Effector CD8-positive, alpha-beta T cell (primary cell): ENCODE measurements at regions not wholly inside any gene's neighbourhood (a gene's known extent, or its start where the extent isn't known, plus 50 kb on each side); places are given as distances from the start of the nearest gene placed in this dataset.

Source experiments
- DNase-seq: peaks from one replicate; lab custom pipeline; 2025; lab: John Stamatoyannopoulos, UW

DNA sequence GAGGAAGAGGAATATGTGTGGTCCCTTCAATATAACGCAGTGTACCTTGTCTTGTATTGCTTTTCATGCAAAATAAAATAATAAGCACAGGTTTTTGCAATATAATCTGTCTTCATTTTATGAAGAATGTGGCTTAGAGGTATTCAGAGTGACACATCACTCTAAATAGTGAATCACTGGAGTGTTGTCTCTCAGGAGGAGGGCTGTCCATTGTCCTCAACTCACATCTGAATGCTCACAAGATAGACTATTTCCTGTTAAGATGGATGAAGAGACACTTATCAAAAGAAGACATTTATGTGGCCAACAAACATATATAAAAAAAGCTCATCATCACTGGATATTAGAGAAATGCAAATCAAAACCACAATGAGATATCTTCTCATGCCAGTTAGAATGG is 1147.5 kb upstream of the C9orf72 start:
- DNase-seq = no peak

DNA sequence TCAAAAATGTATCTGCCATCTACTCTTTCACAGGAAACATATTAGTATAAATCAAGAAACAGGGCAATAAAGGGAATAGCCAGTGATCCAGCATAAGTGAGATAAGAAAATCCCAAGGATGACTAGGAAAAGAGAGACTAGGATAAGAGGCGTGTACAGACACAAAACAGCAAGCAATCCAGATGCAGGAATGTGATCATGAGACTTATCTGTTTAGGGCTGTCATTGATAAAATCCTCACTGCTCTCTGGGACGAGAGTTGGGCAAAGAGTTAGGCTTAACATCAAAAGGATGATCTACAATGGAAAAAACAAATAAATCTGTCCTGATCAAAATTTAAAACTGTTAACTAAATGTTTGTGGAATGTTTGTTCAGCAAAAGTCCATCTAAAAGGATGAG is 1156.8 kb upstream of the C9orf72 start:
- no peak for DNase-seq

DNA sequence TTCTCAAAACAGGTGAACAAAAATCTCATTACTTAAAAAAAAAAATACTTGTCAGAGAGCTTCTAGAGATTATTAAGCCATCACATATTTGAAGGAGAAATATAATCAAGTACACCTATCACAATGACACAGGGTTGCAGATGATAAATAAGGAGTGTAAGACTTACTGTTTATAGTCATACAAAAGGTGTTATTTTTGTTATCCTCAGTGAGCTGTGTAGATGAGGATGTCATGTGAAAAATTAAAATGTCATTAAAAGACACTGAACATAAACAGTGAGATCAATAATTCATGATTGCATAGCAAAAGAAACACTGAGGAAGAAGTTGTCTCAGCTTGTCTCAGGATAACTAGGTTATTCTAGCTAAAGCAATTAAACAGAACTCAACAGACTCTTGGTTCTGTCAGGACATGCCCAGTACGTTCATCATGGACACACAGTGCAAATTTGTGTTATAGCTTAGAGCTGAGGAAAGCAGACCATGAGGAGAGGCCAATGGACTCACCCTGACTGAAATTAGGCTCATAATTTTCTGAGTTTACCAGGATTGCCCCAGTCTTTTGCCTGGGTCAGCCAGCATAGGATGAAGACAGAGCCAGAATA is 1162.6 kb upstream of the C9orf72 start:
- no peak for DNase-seq

DNA sequence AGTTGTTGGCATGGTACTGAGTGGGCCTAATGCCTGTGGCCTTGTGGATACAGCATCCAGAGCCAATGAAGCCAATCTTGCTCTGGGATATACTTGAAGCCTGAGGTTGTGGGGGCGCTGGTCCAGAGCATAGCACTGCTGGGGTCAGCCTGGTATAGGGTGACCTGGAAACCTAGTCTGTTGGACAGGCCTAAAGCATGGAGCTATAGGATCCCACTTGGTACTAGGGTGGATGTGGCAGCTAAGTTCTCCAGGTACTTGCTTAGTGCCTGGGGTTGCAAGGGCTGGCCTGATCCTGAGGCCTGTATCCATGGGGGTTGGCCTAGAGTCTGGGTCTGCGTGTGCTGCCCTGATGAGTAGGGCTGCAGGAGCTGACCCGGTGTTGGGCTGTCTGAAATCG is 1168.2 kb upstream of the C9orf72 start:
- DNase-seq = no peak

DNA sequence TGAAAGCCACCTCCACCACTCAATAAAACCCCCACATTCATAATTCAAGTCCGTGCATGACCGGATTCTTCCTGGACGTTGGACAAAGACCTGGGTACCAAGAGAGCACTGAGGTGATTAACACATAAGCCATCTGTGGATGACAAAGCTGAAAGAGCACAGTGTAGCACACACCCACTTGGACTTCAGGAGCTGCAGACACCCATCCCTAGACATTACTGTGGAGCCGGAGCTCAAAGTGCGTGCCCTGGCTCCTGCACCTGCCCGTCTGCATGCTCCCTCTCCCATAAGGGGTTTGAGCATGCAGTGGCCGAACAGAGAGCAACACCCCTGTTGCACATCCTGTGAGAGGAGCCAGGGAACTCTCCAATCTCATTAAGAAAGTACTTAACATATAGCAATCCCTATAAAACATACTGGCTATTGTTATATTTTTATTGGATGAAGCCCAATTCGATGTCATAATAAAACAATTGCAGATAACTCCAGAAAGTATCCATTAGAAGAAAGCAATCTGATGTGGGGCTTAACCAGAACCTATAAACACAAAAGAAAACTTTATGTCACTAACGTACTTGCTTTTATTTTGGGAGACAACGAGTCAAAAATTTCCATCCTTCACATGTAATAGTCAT is 1174.2 kb upstream of the C9orf72 start:
- DNase-seq = no peak

DNA sequence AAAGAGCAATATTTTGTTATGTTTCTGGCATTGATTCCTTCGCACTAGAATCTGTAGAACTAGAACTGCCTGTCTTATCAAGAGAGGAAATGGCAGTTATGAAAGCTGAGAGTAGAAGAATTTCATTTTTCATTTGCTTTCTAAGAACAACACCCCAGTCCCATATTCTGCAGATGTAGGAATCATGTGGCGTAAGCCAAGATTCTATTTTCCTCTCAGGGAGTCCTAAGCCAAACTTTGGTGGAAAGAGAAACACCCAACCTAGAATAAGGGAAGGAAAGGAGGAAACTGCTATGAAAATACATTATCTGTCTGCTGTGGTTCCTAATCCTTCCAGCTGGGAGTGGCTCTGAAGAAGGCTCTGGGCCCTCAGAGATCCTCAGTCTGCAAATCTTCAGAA is 1176.9 kb upstream of the C9orf72 start:
- no peak for DNase-seq

DNA sequence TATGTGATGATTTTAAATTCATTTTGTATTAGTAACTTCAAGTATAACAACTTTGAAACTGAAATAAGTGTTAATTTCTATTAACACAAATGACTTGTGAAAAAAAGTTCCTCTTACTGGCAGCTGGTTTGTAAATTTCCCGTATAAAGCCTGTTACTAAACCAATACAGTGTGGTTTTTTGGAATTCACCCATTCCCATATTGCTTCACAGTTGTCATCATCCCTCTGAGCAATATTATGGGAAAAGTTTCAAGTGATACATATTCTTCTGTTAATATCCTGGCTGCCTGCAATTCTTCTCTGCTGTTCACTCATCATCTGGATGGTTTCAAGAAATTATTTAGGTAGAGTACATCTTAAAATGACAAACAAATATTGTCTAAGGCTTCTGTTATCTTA is 1185.1 kb upstream of the C9orf72 start:
- DNase-seq = no peak

DNA sequence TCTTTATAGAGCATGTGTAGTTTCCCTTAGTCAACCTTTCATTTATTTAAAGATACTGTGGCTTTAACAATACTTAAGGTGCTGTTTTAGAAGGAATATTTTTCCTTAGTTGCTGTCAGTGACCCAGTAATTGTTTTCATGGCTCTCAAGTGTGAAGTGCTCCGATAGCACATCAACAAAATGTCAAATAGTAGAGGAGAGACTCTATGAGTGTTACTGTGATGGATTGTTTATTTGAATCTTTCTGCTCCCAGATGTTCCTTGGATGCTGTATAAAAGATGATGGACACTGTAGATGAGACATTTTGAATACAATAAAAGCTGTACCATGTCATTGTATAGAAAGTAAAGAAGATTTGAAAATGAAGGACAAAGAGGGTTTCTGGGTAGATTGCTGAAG is 1185.7 kb upstream of the C9orf72 start:
- no peak for DNase-seq

DNA sequence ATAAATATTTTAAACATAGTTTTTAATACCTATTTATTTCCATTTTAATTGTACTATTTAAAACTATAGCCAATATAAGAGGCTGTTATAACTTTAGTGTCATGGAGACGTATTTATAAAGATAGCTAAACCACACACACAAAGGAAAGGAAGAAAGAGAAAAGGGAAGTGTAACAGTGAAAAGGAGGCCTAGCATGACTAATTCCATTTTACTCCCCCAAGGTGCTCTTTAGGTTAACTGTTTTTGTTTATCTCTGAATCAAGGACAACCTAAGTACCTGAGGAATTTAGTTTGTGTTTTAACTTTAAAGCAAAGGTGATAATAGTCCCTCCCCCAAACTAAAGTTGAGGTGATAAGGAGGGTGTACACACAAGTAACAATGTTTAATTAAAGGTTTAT is 1188.9 kb upstream of the C9orf72 start:
- no peak for DNase-seq

DNA sequence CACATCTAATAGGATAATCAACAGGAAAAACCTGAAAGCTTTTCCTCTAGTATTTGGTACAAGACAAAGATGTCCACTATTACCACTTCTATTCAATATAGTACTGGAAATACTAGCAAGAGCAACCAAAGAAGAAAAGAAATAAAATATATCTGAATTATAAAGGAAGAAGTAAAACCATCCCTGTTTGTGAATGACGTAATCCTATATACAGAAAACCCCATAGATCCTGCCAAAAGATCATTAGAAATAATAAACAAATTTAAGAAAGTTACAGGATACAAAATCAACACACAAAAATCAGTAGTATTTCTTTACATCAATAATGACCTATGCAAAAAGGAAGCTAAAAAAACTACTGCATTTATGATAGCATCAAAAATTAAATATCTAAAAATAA is 1191.3 kb upstream of the C9orf72 start:
- DNase-seq = no peak

DNA sequence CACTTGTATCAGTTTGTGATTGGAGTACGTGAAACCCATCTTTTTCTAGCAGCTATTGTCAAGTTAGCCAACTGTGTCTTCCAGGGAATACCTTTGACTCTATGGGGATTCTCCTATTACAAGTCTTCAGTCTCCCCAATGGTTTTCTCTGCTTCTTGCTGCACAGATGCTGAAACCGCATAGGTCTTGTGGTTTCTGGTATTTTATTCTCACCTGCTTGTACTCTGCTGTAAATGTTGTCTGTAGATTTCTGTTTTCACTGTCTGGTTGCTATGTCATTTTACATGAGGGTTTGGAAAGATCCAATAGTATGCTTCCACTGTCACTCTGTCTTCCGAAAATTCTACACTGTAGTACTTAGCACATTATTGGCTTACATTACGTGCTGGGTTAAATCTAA is 1196.9 kb upstream of the C9orf72 start:
- no peak for DNase-seq

DNA sequence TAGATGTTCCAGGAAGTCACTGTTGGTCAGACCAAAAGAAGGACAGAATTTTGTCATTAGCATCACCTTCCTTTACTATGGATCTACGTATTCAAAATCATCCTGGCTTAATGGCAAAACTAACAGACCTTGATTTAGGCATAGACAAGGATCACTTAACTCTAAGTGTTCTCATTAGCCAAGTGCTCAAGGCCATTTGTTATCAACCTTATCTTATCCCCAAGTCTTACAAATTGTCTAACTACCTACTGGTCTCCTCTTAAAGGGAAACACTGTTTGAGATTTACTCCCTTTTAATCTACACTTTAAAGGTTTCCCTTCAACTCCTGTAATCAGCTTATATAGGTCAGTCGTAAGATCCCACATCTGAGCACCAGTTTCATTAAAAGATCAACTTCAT is 1197.5 kb upstream of the C9orf72 start:
- no peak for DNase-seq

DNA sequence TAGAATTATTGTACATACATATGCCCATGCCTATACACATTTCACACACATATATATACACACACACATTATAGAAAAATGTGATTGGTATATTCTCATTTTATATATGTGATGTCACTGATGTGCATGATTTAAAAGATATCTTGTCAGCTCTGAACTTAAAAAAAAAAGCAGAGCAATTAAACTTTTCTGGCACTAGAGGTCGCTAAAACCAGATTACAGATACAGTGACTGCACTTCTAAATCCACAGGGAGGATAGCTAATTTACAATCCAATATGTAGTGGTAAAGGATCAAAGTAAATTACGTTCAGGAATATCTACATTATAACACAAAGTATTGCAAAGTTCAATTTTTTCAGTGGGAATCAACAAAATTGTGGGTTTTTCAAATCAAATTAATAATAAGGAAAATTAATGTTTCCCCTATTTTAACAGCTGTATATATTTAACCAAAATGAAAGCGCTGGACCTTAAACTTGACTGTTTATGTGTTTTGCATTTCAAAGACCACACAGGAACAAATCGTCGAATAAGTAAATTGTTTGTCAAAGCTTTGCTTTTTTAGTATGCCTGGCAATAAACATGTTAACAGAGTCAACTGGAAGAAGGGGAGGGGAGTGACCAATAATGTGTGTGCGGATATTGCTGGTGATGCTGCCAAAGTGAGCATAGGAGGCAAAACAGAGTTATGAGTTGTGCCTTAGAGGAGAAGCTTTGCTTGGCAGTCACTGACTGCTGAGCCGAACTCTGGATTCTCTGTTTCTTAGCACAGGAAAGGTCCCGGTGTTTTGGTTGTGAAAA is 1201.4 kb upstream of the C9orf72 start:
- DNase-seq = no peak

DNA sequence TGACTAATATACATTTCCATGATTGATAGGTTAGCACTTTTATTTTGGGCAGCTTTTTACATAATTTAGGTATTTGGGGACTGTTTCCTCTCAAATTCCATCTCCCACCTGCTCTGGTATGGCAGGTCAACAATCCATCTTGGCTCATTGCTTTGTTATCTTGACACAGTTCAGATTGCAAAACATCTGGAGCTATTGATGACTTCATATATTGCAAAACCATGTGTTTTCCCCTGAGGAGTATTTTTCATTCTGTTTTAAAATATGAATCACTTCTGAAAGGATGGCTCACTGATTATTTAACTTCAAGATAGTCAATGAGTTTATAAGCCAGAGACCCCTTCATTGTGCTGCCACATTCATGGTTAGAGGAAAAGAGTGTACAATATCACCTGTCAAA is 1206.0 kb upstream of the C9orf72 start:
- no peak for DNase-seq

DNA sequence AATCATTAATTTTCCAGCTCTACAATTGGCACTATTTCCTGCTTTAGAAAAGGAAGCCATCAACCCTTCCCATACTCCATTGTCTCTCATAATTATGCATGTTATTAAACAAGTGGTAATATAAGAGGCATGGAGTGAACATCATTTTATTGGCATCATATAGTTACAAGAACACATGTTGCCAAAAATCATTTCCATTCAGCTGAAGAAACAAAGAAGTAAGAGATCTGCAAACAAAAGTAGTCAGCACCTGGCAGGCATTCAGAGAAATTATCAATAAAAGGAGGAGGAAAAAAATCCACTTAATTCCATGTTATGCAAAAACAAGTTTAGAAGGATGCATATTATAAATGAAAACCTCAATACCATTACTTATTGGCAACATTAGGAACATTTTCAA is 1208.2 kb upstream of the C9orf72 start:
- no peak for DNase-seq

DNA sequence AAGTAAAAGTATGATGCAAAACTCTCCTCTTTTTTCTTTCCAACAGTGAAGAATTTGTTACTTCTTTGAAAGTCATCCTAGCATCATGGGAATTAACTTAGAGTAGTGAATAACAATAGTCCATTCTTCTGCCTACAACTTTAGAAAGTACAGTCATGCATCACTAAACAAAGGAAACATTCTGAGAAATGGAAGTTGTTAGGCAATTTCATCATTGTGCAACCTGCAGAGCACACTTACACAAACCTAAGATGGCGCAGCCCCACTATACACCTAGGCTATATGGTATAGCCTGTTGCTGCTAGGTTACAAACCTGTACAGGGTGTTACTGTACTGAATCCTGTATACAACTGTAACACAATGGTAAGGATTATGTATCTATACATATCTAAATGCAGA is 1209.3 kb upstream of the C9orf72 start:
- no peak for DNase-seq

DNA sequence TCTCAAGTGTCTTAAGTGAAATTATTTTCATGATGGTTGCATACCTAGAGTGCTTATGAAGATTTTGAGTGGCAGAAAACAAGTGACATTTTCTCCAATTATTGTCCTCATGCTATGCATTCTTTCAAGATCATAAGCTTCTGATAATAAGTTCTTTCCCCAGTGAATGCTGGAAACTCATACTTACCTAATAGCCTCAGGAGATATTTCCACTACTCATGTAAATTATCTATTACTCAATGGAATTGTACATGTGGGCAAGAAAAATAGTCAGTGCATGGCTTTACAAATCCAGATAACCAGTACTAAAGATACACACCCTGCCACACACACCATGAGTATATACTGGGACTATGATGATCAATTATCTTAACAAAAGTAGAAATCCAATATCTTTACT is 1219.4 kb upstream of the C9orf72 start:
- no peak for DNase-seq

DNA sequence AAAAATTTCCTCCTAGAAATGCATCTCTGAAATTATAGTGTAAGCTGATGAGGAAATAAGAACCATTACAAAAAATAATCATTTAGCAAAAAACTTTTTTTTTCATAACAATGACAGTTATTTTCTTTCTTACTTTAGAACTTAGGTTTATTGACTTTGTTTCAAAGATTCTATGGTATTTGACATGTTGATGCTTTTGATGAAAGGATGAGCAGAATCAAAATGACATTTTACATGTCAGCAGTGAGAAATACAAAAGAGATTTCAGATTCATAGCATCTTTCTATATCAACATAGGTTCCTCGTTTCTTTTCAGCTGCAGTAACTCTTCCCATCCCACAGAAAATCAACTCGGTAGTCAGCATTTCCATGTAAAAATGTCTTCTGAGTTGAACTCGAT is 1226.6 kb upstream of the C9orf72 start:
- no peak for DNase-seq

DNA sequence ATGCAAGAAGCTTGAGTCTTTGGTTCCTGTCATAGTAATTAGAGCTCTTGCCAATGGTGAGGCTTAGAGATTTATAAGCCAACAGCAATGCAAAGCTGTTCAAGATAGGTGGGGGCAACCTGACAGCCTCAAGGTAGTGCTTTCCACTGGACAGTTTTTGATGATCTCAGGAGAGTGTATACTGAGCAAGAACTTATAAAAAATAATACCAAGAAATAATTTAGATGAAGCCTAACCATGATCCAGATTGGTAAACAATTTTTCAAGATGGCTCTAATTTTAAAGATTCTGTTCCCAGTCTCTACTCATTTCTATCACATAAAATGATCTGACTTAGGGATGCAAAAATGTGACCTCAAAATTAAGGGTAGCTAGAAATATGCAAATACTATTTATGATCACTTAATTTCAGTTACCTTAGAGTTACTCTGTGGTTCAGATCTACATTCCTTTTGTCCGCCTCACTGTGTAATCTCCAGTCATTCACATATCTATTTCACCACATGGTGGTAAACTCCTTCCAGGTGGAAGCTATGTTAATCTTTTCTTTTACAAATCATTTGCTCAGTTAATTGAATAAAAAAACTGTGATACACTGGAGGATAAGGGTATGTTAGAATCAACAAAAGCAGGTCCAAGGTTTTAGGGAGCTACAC is 1228.0 kb upstream of the C9orf72 start:
- DNase-seq = no peak

DNA sequence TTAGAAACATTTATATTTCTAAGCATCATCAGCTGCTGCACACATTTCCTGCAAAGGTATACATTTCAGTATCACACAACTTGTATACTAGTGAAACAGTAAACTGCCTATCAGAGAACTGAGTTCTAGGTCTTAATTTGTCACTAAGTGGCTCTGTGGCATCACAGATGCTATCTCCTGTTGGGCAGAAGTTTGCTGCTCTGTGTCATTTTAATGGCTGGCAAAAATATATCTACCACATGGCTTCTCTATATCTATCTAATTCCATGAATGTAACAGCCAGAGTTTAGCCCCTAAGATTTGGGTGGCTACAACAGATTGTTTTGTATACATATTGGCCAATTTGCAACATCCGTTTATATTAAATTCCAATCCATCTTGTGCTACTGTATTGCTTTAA is 1231.9 kb upstream of the C9orf72 start:
- DNase-seq = no peak

DNA sequence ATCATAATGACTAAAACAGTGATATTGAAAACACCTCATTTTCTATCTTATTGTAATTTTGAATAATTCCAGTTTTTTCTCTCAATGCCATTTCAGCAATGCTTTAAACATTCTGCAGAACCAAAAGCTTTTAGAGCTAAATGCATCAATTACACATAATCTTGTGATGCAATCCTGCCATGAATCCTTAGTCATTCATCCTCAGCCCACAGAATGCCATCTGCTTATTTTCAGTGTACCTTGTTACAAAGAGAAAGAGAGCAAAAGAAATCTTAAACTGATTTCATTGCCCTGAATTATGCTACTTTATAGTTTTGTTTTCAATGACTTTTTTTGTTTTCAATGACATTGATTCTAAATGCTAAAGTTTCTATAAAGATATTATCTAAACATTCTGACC is 1234.8 kb upstream of the C9orf72 start:
- DNase-seq = no peak

DNA sequence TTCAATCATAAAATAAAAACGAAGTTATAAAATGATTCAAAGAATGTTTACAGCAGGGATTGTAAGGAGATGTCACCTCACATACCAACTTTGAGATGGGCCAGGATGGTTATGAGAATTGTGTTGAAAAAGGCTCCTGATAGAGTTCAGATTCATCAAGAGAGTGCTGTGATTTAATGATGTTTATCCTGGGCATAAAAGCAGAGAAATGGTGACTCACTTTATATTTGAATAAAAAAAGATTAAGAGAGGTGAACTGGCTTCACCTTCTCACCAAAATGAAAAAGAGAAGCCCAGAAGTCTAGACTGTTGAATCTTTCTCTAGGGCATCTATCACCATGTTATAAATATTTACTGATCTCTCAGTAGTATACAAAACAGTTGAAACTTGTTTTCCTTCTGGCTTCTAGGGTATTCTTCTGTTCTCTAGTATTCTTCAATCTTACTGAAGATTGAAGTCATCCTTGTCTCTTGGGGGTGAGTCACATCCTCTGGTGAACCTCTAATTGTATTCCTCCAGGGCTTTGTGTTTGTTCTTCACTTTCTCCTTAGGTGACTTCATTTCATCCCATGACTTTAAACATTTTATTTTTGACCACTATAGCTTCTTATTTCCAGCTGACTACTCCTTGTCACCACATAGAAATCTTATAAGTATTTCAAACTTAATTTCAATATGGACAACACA is 1237.3 kb upstream of the C9orf72 start:
- DNase-seq = no peak
